Ectodermal cell (in vitro differentiated cells): ENCODE measurements at regions not wholly inside any gene's neighbourhood (a gene's known extent, or its start where the extent isn't known, plus 50 kb on each side); places are given as distances from the start of the nearest gene placed in this dataset.
"Not testable (repeated sequence)": the region's sequence is repeated elsewhere in the genome, so short reads cannot be mapped to it uniquely, and the experiment has no call there.

ENCODE experiments used
- H3K27ac ChIP-seq: 2 replicates; pipeline ENCODE4 v1.7.0; 2013; ENCODE audit warnings: mild to moderate bottlenecking, low read depth, low read length; ENCODE audit not compliant: insufficient read depth, poor library complexity, severe bottlenecking
- H3K27me3 ChIP-seq: 2 replicates; pipeline ENCODE4 v1.7.0; 2013; ENCODE audit warnings: mild to moderate bottlenecking, low read length; ENCODE audit not compliant: insufficient read depth, control insufficient read depth, poor library complexity, severe bottlenecking
- H3K36me3 ChIP-seq: one replicate; pipeline ENCODE4 v1.7.0; 2013; ENCODE audit warnings: low read length; ENCODE audit not compliant: control insufficient read depth, insufficient read depth
- H3K4me1 ChIP-seq: one replicate; pipeline ENCODE4 v1.7.0; 2013; ENCODE audit warnings: low read length; ENCODE audit not compliant: control insufficient read depth, insufficient read depth
- H3K4me3 ChIP-seq: 2 replicates; pipeline ENCODE4 v1.7.0; 2013; ENCODE audit warnings: low read depth, low read length, control low read depth; ENCODE audit not compliant: insufficient read depth
- H3K9me3 ChIP-seq: 2 replicates; pipeline ENCODE4 v1.7.0; 2013; ENCODE audit warnings: mild to moderate bottlenecking, low read length, moderate library complexity; ENCODE audit not compliant: control insufficient read depth
- WGBS, 2 experiments: methylation state at CpG; one replicate each; pipeline ENCODE4 v1.1.7; 2013; ENCODE audit warnings: missing lambda C conversion rate in 2 of 2; 5-methylcytosine and 5-hydroxymethylcytosine counted together

DNA sequence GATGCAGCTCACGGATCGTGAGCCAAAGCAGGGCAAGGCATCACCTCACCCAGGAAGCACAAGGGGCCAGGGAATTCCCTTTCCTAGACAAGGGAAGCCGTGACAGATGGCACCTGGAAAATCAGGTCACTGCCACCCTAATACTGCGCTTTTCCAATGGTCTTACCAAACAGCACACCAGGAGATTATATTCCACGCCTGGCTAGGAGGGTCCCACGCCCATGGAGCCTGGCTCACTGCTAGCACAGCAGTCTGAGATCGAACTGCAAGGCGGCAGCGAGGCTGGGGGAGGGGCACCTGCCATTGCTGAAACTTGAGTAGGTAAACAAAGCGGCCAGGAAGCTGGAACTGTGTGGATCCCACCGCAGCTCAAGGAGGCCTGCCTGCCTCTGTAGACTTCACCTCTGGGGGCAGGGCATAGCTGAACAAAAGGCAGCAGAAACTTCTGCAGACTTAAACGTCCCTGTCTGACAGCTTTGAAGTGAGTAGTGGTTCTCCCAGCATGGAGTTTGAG lies 205.2 kb upstream of the GRIK2 start:
- H3K27me3 ChIP-seq, H3K4me1 ChIP-seq, H3K4me3 ChIP-seq, H3K9me3 ChIP-seq, H3K27ac ChIP-seq, H3K36me3 ChIP-seq: not testable (repeated sequence)
- WGBS, 2 experiments = 91 to 93% methylated on average over 12 of the region's 12 CpGs

DNA sequence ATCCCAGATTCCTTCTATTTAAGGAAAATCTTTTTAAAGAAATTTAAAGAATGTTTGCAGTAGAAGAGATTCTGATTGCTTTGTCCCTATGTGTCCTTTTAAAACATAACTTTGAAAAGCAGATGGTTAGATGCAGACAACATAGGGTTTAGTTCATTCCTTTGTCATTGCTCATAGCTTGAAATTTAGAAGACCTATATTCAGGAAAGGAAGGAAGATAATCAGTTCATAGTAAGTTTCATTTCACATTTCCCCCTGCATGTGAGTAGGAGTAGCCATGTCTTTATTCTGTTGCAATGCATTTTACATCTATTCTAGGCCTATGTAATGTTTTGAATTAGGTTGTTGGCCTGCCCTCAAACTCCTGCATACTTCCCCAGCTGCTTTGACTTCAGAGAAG lies 197.9 kb upstream of the GRIK2 start:
- Histone ChIP-seq H3K27ac (no peak overlapping the region), H3K9me3 (no peaks in the 10 kb centered on the region)

DNA sequence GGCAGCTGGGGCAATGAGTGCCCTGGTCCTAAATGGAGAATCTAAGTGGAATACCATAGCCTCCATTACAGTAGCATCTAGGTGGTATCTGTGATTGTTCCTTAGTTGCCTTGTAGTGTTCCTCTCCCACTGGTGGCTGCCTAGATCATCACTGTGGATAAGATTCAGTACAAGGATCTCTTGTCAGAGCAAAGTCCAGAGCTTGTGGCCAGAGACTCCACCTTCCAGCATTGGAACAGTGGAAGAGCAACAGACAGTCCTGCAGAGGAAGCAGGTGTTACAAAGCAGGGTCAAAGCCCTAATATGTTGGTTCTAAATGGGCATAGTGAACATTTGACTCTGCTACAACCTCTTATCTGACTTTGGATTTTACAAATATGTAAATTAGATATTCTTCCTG lies 194.1 kb upstream of the GRIK2 start:
- H3K36me3 ChIP-seq = no peaks in the 10 kb centered on the region
- H3K27me3 ChIP-seq = no peaks in the 10 kb centered on the region
- no peaks in the 10 kb centered on the region for H3K4me1 ChIP-seq
- H3K27ac ChIP-seq = no peak overlapping the region
- no peaks in the 10 kb centered on the region for H3K9me3 ChIP-seq
- no peak overlapping the region for H3K4me3 ChIP-seq

More for the DNA sequence above, 197.9 kb upstream of the GRIK2 start:
- Histone ChIP-seq H3K4me3 (no peak overlapping the region), H3K27me3 (no peaks in the 10 kb centered on the region), H3K36me3 (no peaks in the 10 kb centered on the region), H3K4me1 (no peaks in the 10 kb centered on the region)

DNA sequence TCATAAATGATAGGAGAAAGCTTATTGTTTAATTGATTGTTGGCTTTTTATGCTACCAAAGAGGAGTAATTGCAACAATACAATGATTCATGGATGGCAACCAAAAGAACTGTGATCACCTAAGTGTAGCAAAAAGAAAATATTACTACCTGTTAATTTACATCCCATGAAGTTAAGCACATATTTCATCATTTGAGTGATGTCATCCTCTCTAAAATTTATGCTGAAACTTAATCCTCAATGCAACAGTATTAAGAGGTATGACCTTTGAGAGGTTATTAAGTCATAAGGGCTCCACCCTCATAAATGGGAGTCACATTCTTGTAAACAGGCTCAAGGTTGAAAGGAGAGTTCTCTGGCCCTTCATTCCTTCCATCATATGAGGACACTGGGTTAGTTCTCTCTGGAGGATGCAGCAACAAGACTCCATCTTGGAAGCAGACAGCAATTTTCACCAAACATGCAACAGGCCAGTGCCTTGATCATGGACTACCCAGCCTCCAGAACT lies 190.6 kb upstream of the GRIK2 start:
- no peaks in the 10 kb centered on the region for H3K27me3 ChIP-seq
- H3K27ac ChIP-seq = no peak overlapping the region
- H3K4me3 ChIP-seq = no peak overlapping the region

DNA sequence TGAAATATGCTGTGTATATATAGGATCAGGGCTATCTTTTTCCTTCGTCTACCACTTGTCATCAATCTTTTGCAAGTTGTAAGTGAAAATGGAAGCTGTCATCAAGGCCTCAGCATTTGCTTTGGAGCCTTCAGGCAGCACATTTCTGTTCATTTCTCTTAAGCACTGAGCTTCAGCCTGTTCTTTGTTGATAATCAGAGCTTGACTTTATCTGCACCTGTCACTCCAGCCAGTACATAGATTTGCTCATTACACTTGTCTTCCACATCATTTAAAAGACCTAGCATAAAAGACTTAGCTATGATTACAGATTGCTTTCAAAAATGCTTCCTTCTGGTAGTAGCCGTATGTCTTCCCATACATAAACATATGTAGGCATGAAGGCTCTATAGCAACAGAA lies 189.8 kb upstream of the GRIK2 start:
- Histone ChIP-seq H3K27me3 (no peaks in the 10 kb centered on the region), H3K27ac (no peak overlapping the region), H3K36me3 (no peaks in the 10 kb centered on the region), H3K4me1 (no peaks in the 10 kb centered on the region), H3K9me3 (no peaks in the 10 kb centered on the region), H3K4me3 (no peak overlapping the region)
- WGBS, 2 experiments = 73 to 95% methylated on average over 1 to 2 of the region's 2 CpGs

More for the DNA sequence above, 190.6 kb upstream of the GRIK2 start:
- Histone ChIP-seq H3K36me3 (no peaks in the 10 kb centered on the region), H3K4me1 (no peaks in the 10 kb centered on the region), H3K9me3 (no peaks in the 10 kb centered on the region)

DNA sequence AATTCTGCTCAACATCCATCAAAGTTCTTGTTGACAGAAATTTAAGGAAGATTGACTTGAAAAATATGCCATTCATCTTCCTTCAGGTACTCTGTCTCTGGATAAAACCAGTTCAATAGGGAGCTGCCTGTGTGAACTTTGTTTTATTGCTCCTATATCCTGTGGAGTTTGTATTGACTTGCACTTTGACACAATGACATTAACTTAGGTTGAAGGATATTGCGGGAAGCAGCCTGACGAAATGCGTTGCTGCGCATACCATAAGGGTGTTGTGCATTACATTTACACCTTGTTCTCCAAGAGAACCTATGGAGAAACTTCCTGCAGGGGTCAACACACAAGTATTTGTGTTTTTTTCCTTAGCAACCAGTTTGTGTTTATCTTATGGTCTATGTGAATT lies 185.4 kb upstream of the GRIK2 start:
- H3K27me3 ChIP-seq = no peaks in the 10 kb centered on the region
- no peaks in the 10 kb centered on the region for H3K9me3 ChIP-seq

DNA sequence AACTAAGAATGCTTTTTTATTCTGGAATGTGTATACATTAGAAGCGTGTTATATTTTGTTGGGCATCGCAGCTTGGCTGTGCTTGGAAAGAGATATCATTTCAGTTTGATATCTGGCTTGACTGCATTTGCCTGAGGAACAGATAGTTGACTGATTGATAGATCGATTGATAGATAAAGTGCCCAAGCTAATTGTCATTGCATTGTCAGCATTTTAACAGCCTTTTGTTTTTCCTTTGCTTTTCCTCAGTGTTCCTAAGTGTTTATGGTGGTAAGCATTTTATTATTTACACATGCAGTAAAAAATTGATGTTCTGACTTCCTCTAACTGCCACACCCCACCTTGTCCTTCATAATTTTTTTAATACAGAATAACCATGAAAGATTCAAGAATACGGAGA lies 180.9 kb upstream of the GRIK2 start:
- H3K4me1 ChIP-seq = no peaks in the 10 kb centered on the region
- H3K27me3 ChIP-seq = no peaks in the 10 kb centered on the region
- no peaks in the 10 kb centered on the region for H3K36me3 ChIP-seq
- H3K4me3 ChIP-seq = no peak overlapping the region
- H3K27ac ChIP-seq = no peak overlapping the region
- 92 to 97% methylated on average over 3 to 4 of the region's 4 CpGs for WGBS, 2 experiments
- H3K9me3 ChIP-seq = no peaks in the 10 kb centered on the region

More for the DNA sequence above, 185.4 kb upstream of the GRIK2 start:
- no peaks in the 10 kb centered on the region for H3K4me1 ChIP-seq
- H3K27ac ChIP-seq = no peak overlapping the region
- no peak overlapping the region for H3K4me3 ChIP-seq
- H3K36me3 ChIP-seq = no peaks in the 10 kb centered on the region
- WGBS, 2 experiments = 82 to 92% methylated on average over 4 of the region's 4 CpGs

DNA sequence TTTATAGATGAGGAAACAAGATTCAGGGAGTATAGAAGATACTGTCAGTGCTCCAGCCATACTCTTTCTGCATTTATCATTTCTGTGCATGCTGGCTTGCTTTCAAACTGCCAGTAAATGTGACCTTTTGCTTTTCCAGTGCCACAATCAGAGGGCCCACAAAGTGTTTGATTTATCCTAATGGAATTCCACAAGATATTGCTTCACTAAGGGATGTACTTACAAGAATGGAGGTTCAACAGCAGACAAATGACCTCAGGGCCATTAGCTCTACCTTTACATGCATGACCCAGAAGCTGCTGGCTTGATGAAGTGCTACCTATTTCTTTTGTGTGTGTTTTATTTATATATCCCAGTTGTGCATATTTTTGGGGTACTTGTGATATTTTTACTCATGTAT lies 171.5 kb upstream of the GRIK2 start:
- H3K9me3 ChIP-seq = peaks cover 2% of the 10 kb centered on the region
- no peaks in the 10 kb centered on the region for H3K36me3 ChIP-seq
- no peak overlapping the region for H3K4me3 ChIP-seq
- no peak overlapping the region for H3K27ac ChIP-seq
- H3K27me3 ChIP-seq = no peaks in the 10 kb centered on the region
- no peaks in the 10 kb centered on the region for H3K4me1 ChIP-seq

DNA sequence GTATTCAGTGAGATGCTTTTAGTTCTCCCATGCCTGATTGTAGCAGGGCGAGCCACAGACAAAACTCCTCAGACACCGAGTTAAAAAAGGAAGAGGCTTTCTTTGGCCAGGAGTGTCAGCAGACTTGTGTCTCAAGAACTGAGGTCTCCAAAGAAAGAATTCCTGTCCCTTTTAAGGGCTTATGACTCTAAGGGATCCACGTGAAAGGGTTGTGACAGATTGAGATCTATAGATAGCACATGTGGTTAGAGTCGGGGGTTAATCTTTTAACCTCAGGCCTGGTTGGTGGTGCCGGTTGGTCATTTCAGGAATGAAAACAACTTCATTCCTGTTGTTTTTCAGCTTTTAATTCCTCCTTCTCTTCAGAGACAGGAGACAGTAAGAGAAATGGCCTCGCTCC lies 168.8 kb upstream of the GRIK2 start:
- WGBS, 2 experiments = 93 to 95% methylated on average over 6 of the region's 6 CpGs
- Histone ChIP-seq H3K9me3 (peaks cover 2% of the 10 kb centered on the region), H3K27ac (no peak overlapping the region), H3K27me3 (no peaks in the 10 kb centered on the region), H3K4me3 (no peak overlapping the region), H3K36me3 (no peaks in the 10 kb centered on the region), H3K4me1 (no peaks in the 10 kb centered on the region)

DNA sequence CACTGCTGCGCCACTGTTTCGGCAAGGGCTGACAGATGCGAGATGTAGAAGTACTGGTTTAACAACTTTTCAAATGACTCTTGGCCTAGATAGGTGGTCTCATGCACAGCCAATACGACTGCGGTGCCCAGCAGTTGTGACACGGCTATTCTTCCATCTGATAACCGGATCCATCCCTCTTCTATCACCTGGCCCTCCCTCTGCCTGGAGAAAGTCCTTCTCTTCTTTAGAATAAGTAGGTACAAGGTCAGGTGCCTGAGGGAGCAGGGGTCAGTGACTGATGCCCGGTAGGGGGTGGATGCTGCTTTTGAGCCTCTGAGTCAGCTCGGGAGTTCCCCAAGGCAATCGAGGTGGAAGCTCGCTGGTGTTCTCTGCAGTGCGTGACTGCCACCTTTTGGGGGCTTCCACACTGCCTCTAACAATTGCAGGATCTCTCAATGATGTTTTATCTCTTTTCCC lies 166.8 kb upstream of the GRIK2 start:
- Histone ChIP-seq H3K27ac (no peak overlapping the region), H3K27me3 (no peaks in the 10 kb centered on the region), H3K9me3 (peaks cover 2% of the 10 kb centered on the region), H3K4me3 (no peak overlapping the region), H3K36me3 (no peaks in the 10 kb centered on the region), H3K4me1 (no peaks in the 10 kb centered on the region)
- WGBS, 2 experiments = 56 to 57% methylated on average over 12 of the region's 12 CpGs

DNA sequence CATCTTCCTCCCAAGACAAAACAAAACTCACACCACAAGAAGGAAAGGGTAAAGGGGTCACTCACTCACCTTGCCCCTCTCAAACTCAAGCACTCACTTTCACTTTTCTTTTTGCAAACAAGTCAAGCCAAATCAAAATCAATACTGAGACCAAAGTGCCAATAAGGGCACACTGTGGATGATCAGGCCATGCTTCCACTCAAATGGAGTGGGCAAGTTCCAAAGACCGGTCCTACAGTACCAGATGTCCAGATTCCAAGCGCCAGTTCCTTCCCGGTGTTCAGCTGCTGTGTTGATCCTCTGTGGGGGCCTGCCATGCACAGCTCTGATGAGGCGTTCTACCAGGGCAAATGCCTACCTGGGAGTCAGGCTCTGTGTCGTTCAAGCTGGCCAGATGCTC lies 162.6 kb upstream of the GRIK2 start:
- no peak overlapping the region for H3K27ac ChIP-seq
- H3K27me3 ChIP-seq = no peaks in the 10 kb centered on the region
- 94 to 96% methylated on average over 5 of the region's 5 CpGs for WGBS, 2 experiments
- H3K36me3 ChIP-seq = no peaks in the 10 kb centered on the region
- H3K9me3 ChIP-seq = no peaks in the 10 kb centered on the region
- no peaks in the 10 kb centered on the region for H3K4me1 ChIP-seq
- no peak overlapping the region for H3K4me3 ChIP-seq
